DOHH2 (cell line): ENCODE measurements at regions not wholly inside any gene's neighbourhood (a gene's known extent, or its start where the extent isn't known, plus 50 kb on each side); places are given as distances from the start of the nearest gene placed in this dataset.

Experiments
- H3F3A ChIP-seq: fragments of 200-600 bp; sonication (generic), shearing (Covaris generic); 2 replicates; pipeline ENCODE4 v1.6.0; 2016; ENCODE audit warnings: antibody characterized with exemption, mild to moderate bottlenecking; ENCODE audit not compliant: control insufficient read depth, insufficient read depth
- H3K27ac ChIP-seq: fragments of 200-600 bp; sonication (generic); 2 replicates; pipeline ENCODE4 v1.5.1; 2014; ENCODE audit warnings: low read depth, mild to moderate bottlenecking, low read length, moderate library complexity
- H3K27me3 ChIP-seq: fragments of 200-600 bp; sonication (generic); 2 replicates; pipeline ENCODE4 v1.6.1; 2014; ENCODE audit warnings: mild to moderate bottlenecking, low read length, mixed read lengths; ENCODE audit not compliant: control insufficient read depth
- H3K36me3 ChIP-seq: fragments of 200-600 bp; sonication (generic); 2 replicates; pipeline ENCODE4 v1.6.1; 2014; ENCODE audit warnings: mild to moderate bottlenecking, low read length, moderate library complexity, mixed read lengths; ENCODE audit not compliant: control insufficient read depth
- H3K4me1 ChIP-seq: fragments of 200-600 bp; sonication (generic); 2 replicates; pipeline ENCODE4 v1.6.1; 2014; ENCODE audit warnings: mild to moderate bottlenecking, low read length, mixed read lengths; ENCODE audit not compliant: control insufficient read depth
- H3K4me2 ChIP-seq: fragments of 200-600 bp; sonication (generic); 2 replicates; pipeline ENCODE4 v1.6.0; 2014; ENCODE audit warnings: mild to moderate bottlenecking, low read length, moderate library complexity
- H3K4me3 ChIP-seq: fragments of 200-600 bp; sonication (generic); 2 replicates; pipeline ENCODE4 v1.5.1; 2014; ENCODE audit warnings: mild to moderate bottlenecking, low read length, mixed read lengths
- H3K79me2 ChIP-seq: fragments of 200-600 bp; sonication (generic); 2 replicates; pipeline ENCODE4 v1.6.1; 2014; ENCODE audit warnings: mild to moderate bottlenecking, low read length, mixed read lengths; ENCODE audit not compliant: control insufficient read depth
- H3K9me2 ChIP-seq: fragments of 200-600 bp; sonication (generic); replicated peaks from 2 replicates; pipeline ENCODE4 v1.6.1; 2014; ENCODE audit warnings: mild to moderate bottlenecking, low read length, mixed read lengths; ENCODE audit not compliant: control insufficient read depth
- H3K9me3 ChIP-seq: fragments of 200-600 bp; sonication (generic); 2 replicates; pipeline ENCODE4 v1.6.1; 2014; ENCODE audit warnings: antibody characterized with exemption, low read length, mixed read lengths; ENCODE audit not compliant: control insufficient read depth, insufficient read depth
- H4K20me1 ChIP-seq: fragments of 200-600 bp; sonication (generic); 2 replicates; pipeline ENCODE4 v1.6.0; 2014; ENCODE audit warnings: low read depth, mild to moderate bottlenecking, antibody characterized with exemption, low read length, moderate library complexity; ENCODE audit not compliant: control insufficient read depth, insufficient read depth
- CTCF ChIP-seq: fragments of 200-600 bp; sonication (generic); IDR thresholded peaks from one replicate; pipeline ENCODE4 v1.5.1; 2014; ENCODE audit warnings: antibody characterized with exemption, mild to moderate bottlenecking, low read depth, low read length; ENCODE audit not compliant: poor library complexity, severe bottlenecking
- EZH2phosphoT487 ChIP-seq: fragments of 200-600 bp; sonication (generic); IDR thresholded peaks from 2 replicates; pipeline ENCODE4 v1.6.1; 2017; ENCODE audit warnings: borderline replicate concordance, mild to moderate bottlenecking, antibody characterized with exemption, low read length, moderate library complexity, mixed read lengths

GRCh38 chr3:116896116-116896515 is 186.5 kb downstream of the TUSC7 start:
- no peak overlapping the region for H3K4me2 ChIP-seq
- H4K20me1 ChIP-seq, result no peaks in the 10 kb centered on the region
- no peak overlapping the region for H3K27ac ChIP-seq
- H3K27me3 ChIP-seq, result no peaks in the 10 kb centered on the region
- TF ChIP-seq EZH2phosphoT487, result no peak
- TF ChIP-seq CTCF, result no peak
- no peaks in the 10 kb centered on the region for H3F3A ChIP-seq
- no peaks in the 10 kb centered on the region for H3K36me3 ChIP-seq
- no peak overlapping the region for H3K4me3 ChIP-seq
- H3K4me1 ChIP-seq, result peaks cover 4% of the 10 kb centered on the region
- H3K9me3 ChIP-seq, result no peaks in the 10 kb centered on the region
- no peaks in the 10 kb centered on the region for H3K79me2 ChIP-seq
- H3K9me2 ChIP-seq, result no peaks in the 10 kb centered on the region

GRCh38 chr3:116897382-116897781 is 187.8 kb downstream of the TUSC7 start:
- no peak overlapping the region for H3K4me2 ChIP-seq
- no peaks in the 10 kb centered on the region for H3K9me2 ChIP-seq
- no peaks in the 10 kb centered on the region for H3K79me2 ChIP-seq
- H3K9me3 ChIP-seq, result no peaks in the 10 kb centered on the region
- H3K4me3 ChIP-seq, result no peak overlapping the region
- peaks cover 4% of the 10 kb centered on the region for H3K4me1 ChIP-seq
- H3K27ac ChIP-seq, result no peak overlapping the region
- TF ChIP-seq CTCF, result no peak
- no peak for TF ChIP-seq EZH2phosphoT487
- H3K27me3 ChIP-seq, result no peaks in the 10 kb centered on the region
- no peaks in the 10 kb centered on the region for H3F3A ChIP-seq
- no peaks in the 10 kb centered on the region for H4K20me1 ChIP-seq
- H3K36me3 ChIP-seq, result no peaks in the 10 kb centered on the region

DNA sequence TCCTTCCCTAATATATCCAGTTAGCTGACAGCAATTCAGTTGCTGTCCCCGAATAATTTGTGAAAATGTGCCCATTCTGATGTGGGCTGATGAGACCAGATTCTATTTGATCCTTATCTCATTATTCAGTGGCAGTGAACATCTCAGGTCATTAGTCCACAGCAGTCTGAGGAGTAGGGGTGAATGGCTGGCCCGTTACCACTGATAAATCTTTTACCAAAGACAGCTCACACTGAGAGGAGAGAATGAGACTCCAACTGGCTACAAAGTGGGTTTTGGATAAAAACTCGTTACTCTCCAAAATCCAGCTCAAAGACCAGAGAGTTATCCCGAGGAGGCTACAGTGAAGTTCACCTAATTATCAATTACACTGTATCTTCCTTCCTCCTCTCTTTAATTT is 189.7 kb downstream of the TUSC7 start:
- H3F3A ChIP-seq, result no peaks in the 10 kb centered on the region
- peaks cover 4% of the 10 kb centered on the region for H3K4me1 ChIP-seq
- no peaks in the 10 kb centered on the region for H3K27me3 ChIP-seq
- TF ChIP-seq EZH2phosphoT487, result no peak
- TF ChIP-seq CTCF, result no peak
- H3K36me3 ChIP-seq, result no peaks in the 10 kb centered on the region
- H3K4me3 ChIP-seq, result no peak overlapping the region
- H3K27ac ChIP-seq, result no peak overlapping the region
- H3K79me2 ChIP-seq, result no peaks in the 10 kb centered on the region
- H3K9me2 ChIP-seq, result no peaks in the 10 kb centered on the region
- no peaks in the 10 kb centered on the region for H3K9me3 ChIP-seq
- H4K20me1 ChIP-seq, result no peaks in the 10 kb centered on the region
- no peak overlapping the region for H3K4me2 ChIP-seq

GRCh38 chr3:116905334-116905733 is 195.8 kb downstream of the TUSC7 start:
- TF ChIP-seq CTCF, result no peak
- TF ChIP-seq EZH2phosphoT487, result no peak
- H3K9me2 ChIP-seq, result no peaks in the 10 kb centered on the region
- H3K79me2 ChIP-seq, result no peaks in the 10 kb centered on the region
- H3K27ac ChIP-seq, result no peak overlapping the region
- no peaks in the 10 kb centered on the region for H4K20me1 ChIP-seq
- no peaks in the 10 kb centered on the region for H3K9me3 ChIP-seq
- no peaks in the 10 kb centered on the region for H3K36me3 ChIP-seq
- no peaks in the 10 kb centered on the region for H3K27me3 ChIP-seq
- no peak overlapping the region for H3K4me3 ChIP-seq
- no peaks in the 10 kb centered on the region for H3K4me1 ChIP-seq
- H3K4me2 ChIP-seq, result no peak overlapping the region
- H3F3A ChIP-seq, result no peaks in the 10 kb centered on the region
